Liver (tissue), 3 donors: ENCODE measurements at regions not wholly inside any gene's neighbourhood (a gene's known extent, or its start where the extent isn't known, plus 50 kb on each side); places are given as distances from the start of the nearest gene placed in this dataset.

ENCODE experiments used
- EGR1 ChIP-seq, 2 donors: IDR thresholded peaks; 2 replicates each; pipeline ENCODE4 v1.6.1; 2016 to 2018; ENCODE audit warnings: antibody characterized with exemption in 2 of 2, low read depth in 2 of 2
- GABPA ChIP-seq, 2 donors: IDR thresholded peaks in 1 of 2; conservative IDR thresholded peaks in 1 of 2; 2 replicates each; pipeline ENCODE4 v1.6.1; 2016; ENCODE audit warnings: antibody characterized with exemption in 2 of 2, mild to moderate bottlenecking in 1 of 2, moderate library complexity in 1 of 2
- HNF4A ChIP-seq, 2 donors: conservative IDR thresholded peaks; 2 replicates each; pipeline ENCODE4 v1.6.1; 2016; ENCODE audit warnings: antibody characterized with exemption in 2 of 2, mild to moderate bottlenecking in 2 of 2
- JUND ChIP-seq, 2 donors: IDR thresholded peaks; 2 replicates each; pipeline ENCODE4 v1.6.1; 2016; ENCODE audit warnings: antibody characterized with exemption in 2 of 2
- NR2F2 ChIP-seq: IDR thresholded peaks from 2 replicates; pipeline ENCODE4 v1.6.1; 2016; ENCODE audit warnings: antibody characterized with exemption
- RAD21 ChIP-seq, 2 donors: IDR thresholded peaks; 2 replicates each; pipeline ENCODE4 v1.6.1; 2016; ENCODE audit warnings: antibody characterized with exemption in 2 of 2, mild to moderate bottlenecking in 2 of 2
- SP1 ChIP-seq: IDR thresholded peaks from 2 replicates; pipeline ENCODE4 v1.6.1; 2018; ENCODE audit warnings: antibody characterized with exemption, mild to moderate bottlenecking
- TAF1 ChIP-seq: conservative IDR thresholded peaks from 2 replicates; pipeline ENCODE4 v1.6.1; 2016; ENCODE audit warnings: antibody characterized with exemption, mild to moderate bottlenecking
- YY1 ChIP-seq: IDR thresholded peaks from 2 replicates; pipeline ENCODE4 v1.6.1; 2016; ENCODE audit warnings: antibody characterized with exemption, mild to moderate bottlenecking
- TF ChIP-seq, protein P1 (sequence below): IDR thresholded peaks from 2 replicates; pipeline ENCODE4 v1.6.1; 2016; ENCODE audit warnings: antibody characterized with exemption
- TF ChIP-seq, protein P2 (sequence below): fragments of 150-350 bp; IDR thresholded peaks from 2 replicates; pipeline ENCODE4 v1.5.1; 2017; ENCODE audit warnings: improper control_type of control experiment, low read depth, low read length; ENCODE audit not compliant: missing input control
- TF ChIP-seq, protein P3 (sequence below): IDR thresholded peaks from 2 replicates; pipeline ENCODE4 v1.6.1; 2016; ENCODE audit warnings: antibody characterized with exemption, mild to moderate bottlenecking
- TF ChIP-seq, protein P4 (sequence below): IDR thresholded peaks from 2 replicates; pipeline ENCODE4 v1.6.1; 2016; ENCODE audit warnings: antibody characterized with exemption
- TF ChIP-seq, protein P5 (sequence below): IDR thresholded peaks from 2 replicates; pipeline ENCODE4 v1.6.1; 2016; ENCODE audit warnings: antibody characterized with exemption
- donor health status: healthy.
- donor health status: healthy.

DNA sequence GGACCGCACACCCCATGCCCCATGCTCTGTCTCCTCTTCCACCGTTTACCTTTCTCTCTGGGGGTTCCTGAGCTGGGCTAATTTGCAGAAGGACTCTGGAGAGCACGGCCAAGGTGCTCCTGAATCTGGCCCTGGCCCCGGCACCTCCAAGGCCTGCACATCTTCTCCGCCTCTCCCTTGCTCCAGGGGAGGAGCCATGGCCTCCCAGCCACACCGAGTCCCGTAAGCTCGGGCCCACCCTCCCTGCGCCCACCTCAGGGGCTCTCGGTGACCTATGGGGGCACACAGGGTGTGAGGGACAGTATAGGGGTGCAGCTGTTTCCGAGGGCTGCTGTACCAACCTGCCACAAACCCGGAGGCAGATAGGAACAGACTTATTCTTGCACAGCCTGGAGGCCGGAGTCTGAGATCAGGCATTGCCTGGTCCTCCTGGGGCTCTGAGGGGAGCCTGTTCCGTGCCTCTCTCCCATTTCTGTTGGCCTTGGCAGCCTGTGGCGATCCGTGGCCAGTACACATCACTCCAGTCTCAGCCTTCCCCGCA is 127.3 kb upstream of the GPC1 start:
- TF ChIP-seq, protein P1, sequence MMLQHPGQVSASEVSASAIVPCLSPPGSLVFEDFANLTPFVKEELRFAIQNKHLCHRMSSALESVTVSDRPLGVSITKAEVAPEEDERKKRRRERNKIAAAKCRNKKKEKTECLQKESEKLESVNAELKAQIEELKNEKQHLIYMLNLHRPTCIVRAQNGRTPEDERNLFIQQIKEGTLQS: no peak
- TF ChIP-seq, protein P2, sequence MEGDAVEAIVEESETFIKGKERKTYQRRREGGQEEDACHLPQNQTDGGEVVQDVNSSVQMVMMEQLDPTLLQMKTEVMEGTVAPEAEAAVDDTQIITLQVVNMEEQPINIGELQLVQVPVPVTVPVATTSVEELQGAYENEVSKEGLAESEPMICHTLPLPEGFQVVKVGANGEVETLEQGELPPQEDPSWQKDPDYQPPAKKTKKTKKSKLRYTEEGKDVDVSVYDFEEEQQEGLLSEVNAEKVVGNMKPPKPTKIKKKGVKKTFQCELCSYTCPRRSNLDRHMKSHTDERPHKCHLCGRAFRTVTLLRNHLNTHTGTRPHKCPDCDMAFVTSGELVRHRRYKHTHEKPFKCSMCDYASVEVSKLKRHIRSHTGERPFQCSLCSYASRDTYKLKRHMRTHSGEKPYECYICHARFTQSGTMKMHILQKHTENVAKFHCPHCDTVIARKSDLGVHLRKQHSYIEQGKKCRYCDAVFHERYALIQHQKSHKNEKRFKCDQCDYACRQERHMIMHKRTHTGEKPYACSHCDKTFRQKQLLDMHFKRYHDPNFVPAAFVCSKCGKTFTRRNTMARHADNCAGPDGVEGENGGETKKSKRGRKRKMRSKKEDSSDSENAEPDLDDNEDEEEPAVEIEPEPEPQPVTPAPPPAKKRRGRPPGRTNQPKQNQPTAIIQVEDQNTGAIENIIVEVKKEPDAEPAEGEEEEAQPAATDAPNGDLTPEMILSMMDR: no peak
- TF ChIP-seq, protein P3, sequence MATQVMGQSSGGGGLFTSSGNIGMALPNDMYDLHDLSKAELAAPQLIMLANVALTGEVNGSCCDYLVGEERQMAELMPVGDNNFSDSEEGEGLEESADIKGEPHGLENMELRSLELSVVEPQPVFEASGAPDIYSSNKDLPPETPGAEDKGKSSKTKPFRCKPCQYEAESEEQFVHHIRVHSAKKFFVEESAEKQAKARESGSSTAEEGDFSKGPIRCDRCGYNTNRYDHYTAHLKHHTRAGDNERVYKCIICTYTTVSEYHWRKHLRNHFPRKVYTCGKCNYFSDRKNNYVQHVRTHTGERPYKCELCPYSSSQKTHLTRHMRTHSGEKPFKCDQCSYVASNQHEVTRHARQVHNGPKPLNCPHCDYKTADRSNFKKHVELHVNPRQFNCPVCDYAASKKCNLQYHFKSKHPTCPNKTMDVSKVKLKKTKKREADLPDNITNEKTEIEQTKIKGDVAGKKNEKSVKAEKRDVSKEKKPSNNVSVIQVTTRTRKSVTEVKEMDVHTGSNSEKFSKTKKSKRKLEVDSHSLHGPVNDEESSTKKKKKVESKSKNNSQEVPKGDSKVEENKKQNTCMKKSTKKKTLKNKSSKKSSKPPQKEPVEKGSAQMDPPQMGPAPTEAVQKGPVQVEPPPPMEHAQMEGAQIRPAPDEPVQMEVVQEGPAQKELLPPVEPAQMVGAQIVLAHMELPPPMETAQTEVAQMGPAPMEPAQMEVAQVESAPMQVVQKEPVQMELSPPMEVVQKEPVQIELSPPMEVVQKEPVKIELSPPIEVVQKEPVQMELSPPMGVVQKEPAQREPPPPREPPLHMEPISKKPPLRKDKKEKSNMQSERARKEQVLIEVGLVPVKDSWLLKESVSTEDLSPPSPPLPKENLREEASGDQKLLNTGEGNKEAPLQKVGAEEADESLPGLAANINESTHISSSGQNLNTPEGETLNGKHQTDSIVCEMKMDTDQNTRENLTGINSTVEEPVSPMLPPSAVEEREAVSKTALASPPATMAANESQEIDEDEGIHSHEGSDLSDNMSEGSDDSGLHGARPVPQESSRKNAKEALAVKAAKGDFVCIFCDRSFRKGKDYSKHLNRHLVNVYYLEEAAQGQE: no peak
- TF ChIP-seq GABPA (IDR thresholded peaks at IDR 0.05 in 1 of 2, conservative IDR thresholded peaks at IDR 0.05 in 1 of 2) (no peak), TAF1 (no peak), EGR1 (IDR thresholded peaks at IDR 0.05; ENCODE audit: low read depth in 2 of 2) (no peak), SP1 (no peak), JUND (IDR thresholded peaks at IDR 0.05) (no peak), YY1 (no peak), RAD21 (IDR thresholded peaks at IDR 0.05) (no peak), HNF4A (conservative IDR thresholded peaks at IDR 0.05) (no peak), NR2F2 (no peak)
- TF ChIP-seq, protein P4, sequence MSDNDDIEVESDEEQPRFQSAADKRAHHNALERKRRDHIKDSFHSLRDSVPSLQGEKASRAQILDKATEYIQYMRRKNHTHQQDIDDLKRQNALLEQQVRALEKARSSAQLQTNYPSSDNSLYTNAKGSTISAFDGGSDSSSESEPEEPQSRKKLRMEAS: no peak
- TF ChIP-seq, protein P5, sequence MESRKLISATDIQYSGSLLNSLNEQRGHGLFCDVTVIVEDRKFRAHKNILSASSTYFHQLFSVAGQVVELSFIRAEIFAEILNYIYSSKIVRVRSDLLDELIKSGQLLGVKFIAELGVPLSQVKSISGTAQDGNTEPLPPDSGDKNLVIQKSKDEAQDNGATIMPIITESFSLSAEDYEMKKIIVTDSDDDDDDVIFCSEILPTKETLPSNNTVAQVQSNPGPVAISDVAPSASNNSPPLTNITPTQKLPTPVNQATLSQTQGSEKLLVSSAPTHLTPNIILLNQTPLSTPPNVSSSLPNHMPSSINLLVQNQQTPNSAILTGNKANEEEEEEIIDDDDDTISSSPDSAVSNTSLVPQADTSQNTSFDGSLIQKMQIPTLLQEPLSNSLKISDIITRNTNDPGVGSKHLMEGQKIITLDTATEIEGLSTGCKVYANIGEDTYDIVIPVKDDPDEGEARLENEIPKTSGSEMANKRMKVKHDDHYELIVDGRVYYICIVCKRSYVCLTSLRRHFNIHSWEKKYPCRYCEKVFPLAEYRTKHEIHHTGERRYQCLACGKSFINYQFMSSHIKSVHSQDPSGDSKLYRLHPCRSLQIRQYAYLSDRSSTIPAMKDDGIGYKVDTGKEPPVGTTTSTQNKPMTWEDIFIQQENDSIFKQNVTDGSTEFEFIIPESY: no peak
